Cardiac fibroblast (primary cell): ENCODE measurements at regions not wholly inside any gene's neighbourhood (a gene's known extent, or its start where the extent isn't known, plus 50 kb on each side); places are given as distances from the start of the nearest gene placed in this dataset.
A peak's percentile ranks its signal among the peaks of the same experiment; 100 is the strongest.

Source experiments
- DNase-seq, 2 donors: peaks; one replicate each; pipeline versions ENCODE4 v3.0.0 to v3.0.0-alpha.2; 2010; ENCODE audit warnings: low read depth in 2 of 2
- H3K4me3 ChIP-seq, 2 donors: replicated peaks in 1 of 2; 1 replicate in 1 of 2; 2 replicates in 1 of 2; pipeline ENCODE4 v1.5.1; 2011; ENCODE audit warnings: low read depth in 2 of 2, low read length in 2 of 2, mild to moderate bottlenecking in 2 of 2, moderate library complexity in 1 of 2
- CTCF ChIP-seq: IDR thresholded peaks from one replicate; pipeline ENCODE4 v1.5.1; 2011; ENCODE audit warnings: low read depth, mild to moderate bottlenecking, low read length, inconsistent platforms

GRCh38 chr10:85547460-85548023 is 819.1 kb downstream of the GRID1 start:
- no peak for TF ChIP-seq CTCF

GRCh38 chr10:85548034-85548433 is 818.6 kb downstream of the GRID1 start:
- no peak for TF ChIP-seq CTCF
- no peak overlapping the region for H3K4me3 ChIP-seq
- DNase-seq: peak; percentile 7 to 37

More at GRCh38 chr10:85547460-85548023, 819.1 kb downstream of the GRID1 start:
- no peak overlapping the region for H3K4me3 ChIP-seq
- DNase-seq: no peak
